ENCODE measurements at regions not wholly inside any gene's neighbourhood (a gene's known extent, or its start where the extent isn't known, plus 50 kb on each side); places are given as distances from the start of the nearest gene placed in this dataset.

- TF ChIP-seq POLR2A (IDR thresholded peaks at IDR 0.05) (no peak), CTCF (IDR thresholded peaks at IDR 0.05) (no peak)
Observed at GRCh38 chr1:65069011-65069565, 78.9 kb upstream of the AK4 start.

Data from sigmoid colon (tissue), 3 donors.